OCI-LY1 (cell line): ENCODE measurements at regions not wholly inside any gene's neighbourhood (a gene's known extent, or its start where the extent isn't known, plus 50 kb on each side); places are given as distances from the start of the nearest gene placed in this dataset.

Source experiments
- CTCF ChIP-seq: fragments of 200-600 bp; sonication (generic), shearing (Covaris generic); IDR thresholded peaks from 2 replicates; pipeline ENCODE4 v1.5.1; 2017; ENCODE audit warnings: mild to moderate bottlenecking, antibody characterized with exemption, low read length, moderate library complexity, mixed read lengths
- EZH2 ChIP-seq: fragments of 200-600 bp; sonication (generic), shearing (Covaris generic); IDR thresholded peaks from 2 replicates; pipeline ENCODE4 v1.8.0; 2017; ENCODE audit warnings: borderline replicate concordance, mixed run types, mild to moderate bottlenecking, antibody characterized with exemption, low read length, moderate library complexity, mixed read lengths

- TF ChIP-seq CTCF (no peak), EZH2 (no peak)
These were observed 259.3 kb downstream of the SOX11 start for GRCh38 chr2:5951471-5951870.
